GM21737 (cell line): ENCODE measurements at regions not wholly inside any gene's neighbourhood (a gene's known extent, or its start where the extent isn't known, plus 50 kb on each side); places are given as distances from the start of the nearest gene placed in this dataset.
"Not testable (repeated sequence)": the region's sequence is repeated elsewhere in the genome, so short reads cannot be mapped to it uniquely, and the experiment has no call there.

Source experiments
- ATAC-seq: cut with Tn5 transposase; IDR thresholded peaks from one replicate; pipeline ENCODE4 v1.9.1; 2021; ENCODE audit warnings: mild to moderate bottlenecking, moderate library complexity; ENCODE audit not compliant: unreplicated experiment

DNA sequence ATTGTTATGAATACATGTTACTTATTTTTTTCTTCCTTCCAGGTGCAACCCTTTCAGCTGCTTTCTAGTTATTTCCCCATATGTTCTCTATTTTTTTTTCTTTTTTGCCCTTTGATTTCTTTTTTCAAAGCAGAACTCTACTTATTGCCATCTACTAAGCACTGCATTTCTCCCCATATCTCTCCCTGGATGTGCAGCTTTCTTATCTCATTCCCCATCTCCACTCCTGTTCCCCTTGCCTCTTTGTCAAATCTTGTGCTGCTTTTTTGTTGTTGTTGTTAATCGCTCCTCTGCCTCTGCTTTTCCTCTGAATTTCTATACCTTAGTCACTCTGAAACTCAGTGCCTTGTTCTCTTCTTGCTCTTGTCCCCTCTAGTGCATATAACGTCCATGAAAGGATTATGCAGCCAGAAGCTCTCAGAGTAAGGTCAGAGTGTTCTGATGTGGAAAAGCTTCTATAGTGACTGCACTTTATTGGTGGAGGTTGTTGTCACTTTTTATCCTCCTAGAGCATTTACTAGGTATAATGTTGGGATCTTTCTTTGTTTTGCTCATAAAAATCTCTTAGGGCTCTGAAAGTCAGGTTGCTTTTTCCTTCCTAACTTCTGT, 51.1 kb upstream of the JADE1 start:
- no peak for ATAC-seq

DNA sequence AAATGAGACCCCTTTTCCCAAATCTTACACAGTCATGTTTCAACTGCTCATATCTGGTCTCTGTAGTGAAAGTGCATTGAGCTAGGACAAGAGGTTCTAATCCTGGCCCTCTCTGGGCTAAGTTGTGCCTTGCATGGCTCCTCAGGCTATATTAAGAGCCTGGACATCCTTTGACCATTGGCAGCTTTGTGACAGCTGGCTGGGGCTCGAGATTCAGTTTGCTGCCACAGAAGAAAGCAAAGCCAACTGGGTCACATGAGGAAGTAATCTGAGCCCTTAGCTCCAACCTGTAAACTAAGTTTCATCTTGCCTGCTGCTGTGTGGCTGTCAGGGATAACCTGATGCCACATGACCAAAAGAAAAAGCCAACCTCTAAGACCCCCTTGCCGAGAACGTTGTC, 51.8 kb upstream of the JADE1 start:
- ATAC-seq: no peak

DNA sequence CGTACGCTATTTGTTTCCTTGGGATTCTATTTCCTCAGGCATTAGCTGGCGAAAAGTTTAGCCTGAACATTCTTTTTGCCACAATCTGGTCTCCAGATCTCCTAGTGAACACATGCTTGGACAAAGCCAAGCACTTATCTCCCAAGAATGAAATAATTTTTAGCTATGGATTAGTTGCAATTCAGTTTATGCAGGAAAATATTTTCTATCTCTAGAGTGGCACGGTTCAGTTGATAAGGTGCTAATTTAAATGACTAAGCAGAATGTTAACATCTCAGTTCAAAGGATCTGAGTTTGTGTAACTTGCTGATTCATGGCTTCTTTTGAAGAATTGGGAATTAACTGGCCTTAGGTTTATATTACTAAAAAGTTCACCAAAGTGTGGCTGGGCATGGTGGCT, 58.1 kb upstream of the JADE1 start:
- no peak for ATAC-seq

DNA sequence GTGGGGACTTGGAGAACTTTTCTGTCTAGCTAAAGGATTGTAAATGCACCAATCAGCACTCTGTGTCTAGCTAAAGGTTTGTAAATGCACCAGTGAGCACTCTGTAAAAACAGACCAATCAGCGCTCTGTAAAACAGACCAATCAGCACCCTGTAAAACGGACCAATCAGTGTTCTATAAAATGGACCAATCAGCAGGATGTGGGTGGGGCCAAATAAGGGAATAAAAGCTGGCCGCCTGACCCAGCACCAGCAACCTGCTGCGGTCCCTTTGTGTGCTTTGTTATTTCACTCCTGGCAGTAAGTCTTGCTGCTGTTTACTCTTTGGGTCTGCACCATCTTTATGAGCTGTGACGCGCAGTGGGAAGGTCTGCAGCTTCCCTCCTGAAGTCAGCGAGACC, 67.8 kb upstream of the JADE1 start:
- not testable (repeated sequence) for ATAC-seq

DNA sequence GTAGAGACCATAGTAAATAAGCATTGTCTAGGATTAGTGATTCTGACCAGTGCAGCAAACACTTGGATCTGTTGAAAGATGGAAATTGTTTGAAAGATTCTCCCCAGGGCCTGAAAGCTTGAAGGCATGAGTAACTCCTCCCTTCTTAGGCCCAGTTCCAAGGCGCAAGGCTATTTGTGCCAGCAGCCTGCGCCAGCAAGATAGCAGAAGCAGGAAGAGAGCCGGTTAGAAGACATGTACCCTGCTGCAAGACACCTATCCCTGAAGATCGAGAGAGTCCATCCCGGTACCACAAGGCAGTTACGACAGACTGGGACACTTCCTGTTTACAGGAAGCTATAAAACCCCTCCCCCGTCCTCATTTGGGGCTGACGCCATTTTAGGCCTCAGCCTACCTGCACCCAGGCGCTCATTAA, 72.4 kb upstream of the JADE1 start:
- ATAC-seq: no peak

DNA sequence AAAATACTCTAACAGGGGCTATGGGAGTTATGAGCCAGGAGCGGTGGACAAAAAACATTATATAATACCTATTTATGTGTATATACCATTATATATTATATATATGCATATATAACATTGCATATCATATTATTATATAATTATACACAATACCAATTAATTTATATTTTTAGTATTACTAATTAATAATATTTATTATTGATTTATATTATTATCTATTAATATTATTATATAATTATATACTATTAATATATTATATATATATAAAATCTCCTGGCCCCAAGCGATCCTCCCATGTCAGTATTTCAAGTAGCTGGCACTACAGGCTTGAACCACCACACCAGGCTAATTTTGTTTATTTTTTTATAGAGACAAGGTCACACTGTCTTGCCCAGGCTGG, 73.8 kb upstream of the JADE1 start:
- no peak for ATAC-seq

DNA sequence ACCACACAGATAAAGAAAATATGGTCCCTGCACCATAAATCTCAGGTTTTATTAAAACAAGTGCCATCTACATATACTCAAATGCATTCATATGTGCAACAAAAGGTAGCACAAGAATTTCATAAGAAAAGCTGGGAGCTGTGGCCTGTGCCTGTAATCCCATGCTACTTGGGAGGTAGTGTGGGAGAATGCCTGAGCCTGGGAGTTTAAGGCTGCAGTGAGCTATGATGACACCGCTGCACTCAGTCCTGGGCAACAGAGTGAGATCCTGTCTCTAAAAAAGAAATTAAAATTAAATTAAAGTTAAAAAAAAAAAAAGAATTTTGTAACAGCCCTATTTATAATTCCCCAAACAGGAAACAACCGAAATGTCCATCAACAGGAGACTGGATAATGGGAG, 81.3 kb upstream of the JADE1 start:
- ATAC-seq: no peak

DNA sequence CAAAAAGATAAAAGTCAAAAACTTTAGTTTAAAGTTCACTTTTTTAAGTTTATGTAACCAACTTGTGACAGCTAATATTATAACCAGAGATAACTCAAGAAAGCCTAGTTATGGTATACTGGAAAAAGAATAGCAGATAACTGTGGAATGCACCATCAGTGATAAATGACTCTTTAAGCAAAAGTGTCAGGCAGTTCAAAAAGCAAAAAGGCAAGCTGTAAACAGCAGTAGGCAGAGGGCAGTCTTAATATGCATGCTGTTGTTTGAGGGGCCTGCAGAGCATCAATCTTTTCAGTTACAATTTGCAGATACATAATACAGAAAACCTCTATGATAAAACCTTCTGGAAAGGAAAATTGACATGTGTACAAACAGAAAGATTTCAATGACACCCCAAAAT, 81.8 kb upstream of the JADE1 start:
- ATAC-seq: no peak

DNA sequence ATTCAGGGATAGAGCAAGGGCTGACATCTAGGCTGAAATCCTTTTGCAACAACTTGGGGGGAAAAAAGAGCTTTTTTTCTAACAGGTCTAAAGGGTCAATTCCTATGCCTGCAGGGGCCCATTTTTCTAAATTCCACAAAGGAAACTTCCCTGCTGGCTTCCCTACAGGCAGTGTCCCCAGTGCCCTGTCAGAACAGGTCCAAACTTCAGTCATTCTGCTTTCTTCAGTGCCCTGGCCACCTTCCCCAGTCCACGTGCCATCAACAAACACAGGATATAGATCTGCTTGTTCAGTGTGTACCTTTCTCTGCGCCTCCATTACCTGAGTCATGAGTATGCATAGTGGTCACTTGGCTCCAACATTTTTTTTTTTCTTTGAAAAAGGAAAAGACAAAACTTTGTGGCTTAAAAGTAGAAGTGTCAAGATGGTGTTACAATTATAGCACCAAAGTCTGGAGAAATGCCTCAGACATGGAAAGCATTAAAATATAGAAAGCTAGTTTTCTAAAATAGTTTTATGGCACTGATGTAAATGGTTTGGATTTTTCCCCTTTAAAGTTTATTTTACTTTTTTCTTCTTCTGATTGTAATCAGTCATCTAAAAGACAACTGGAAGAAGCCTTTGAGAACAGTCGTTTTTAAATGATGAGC, 84.0 kb upstream of the JADE1 start:
- ATAC-seq: no peak

DNA sequence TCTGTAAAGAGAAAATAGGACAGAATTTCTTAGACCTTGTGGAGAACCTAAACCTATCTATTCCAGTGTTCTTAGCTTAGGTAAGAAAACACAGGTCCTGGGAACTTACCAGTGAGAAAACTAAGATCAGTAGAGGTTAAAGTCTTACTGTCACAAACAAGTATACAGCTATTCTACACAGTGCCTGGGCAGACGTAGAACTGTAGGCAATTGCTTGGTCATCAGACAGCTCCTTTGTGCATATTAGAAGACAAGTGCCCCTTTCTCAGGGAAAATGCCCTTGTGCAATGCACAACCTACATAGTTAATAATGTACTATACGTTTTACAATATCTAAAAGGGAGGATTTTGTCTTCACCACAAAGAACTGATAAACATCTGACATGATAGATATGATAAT, 86.6 kb upstream of the JADE1 start:
- ATAC-seq: no peak

DNA sequence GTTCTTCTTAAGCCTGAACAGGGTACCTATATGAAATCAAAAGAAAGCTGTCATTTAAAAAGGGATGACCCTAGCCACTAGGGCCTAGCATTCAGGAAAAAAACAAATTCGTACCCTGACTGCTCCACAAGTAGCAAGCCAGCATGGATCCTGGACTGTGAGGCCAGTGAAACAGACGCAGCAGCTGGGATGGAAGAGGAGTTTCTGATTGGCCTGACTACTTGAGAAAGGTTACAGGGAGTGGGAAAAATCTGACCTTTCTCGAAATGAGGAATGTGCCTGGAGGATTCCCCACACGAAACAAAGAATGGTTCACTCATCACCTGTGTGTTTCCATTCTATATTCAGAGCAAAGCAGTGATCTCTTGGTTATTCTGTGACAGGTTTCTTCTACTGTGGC, 87.6 kb upstream of the JADE1 start:
- no peak for ATAC-seq

DNA sequence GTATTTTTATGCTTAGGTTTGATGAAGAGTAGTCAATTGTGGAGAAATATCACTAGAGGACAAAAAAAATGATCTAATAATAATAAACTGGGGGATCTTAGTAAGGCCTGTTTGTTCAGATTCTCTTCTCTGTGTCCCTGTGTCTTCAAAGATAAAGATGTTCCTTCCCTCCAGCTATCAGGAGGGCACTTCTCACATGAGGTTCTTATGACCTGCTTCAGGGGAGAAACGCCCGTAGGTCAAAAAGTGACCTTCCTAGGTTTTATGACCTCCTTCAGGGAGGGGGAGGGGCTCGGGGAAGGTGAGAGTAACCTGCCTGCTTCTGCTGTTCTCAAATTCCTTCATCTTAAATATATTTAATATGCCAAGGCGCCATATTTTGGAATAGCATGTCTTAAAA, 89.2 kb upstream of the JADE1 start:
- ATAC-seq: no peak

DNA sequence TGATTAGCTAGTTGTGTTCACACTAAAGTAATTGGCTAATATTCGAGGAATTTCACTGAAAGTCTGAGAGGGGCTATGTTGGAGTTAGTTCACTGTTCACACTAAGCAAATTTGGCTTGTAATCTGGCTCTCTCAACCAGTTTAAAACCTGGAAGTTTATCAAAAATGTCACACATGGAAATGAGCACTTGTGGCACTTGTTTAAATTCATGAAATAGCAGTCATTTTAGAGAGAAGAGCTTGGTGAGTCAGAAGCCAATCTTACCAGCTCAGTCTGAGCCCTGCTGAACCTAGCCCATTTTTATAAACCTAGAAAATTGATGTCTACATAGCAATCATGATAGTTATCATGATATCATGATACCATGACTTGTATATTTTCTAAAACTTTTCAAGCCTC, 90.7 kb upstream of the JADE1 start:
- no peak for ATAC-seq

DNA sequence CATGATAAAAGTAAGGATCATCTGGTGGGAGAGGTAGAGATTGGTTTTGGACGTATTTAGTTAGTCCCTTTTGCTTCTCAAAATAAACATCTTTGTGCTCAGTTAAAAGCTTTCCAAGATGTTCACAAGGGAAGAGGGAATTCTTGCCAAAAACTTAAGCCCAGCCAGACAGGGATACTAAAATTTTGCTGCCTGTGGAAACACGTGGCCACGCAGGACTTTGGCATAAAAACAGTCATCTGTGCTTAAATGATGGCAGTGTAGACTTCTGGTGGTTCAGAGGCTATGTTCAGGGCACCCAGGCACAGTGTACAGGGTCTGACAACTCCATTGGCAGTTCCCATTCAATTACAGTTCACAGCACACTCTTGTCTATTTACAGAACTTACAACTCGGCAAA, 93.2 kb upstream of the JADE1 start:
- no peak for ATAC-seq

DNA sequence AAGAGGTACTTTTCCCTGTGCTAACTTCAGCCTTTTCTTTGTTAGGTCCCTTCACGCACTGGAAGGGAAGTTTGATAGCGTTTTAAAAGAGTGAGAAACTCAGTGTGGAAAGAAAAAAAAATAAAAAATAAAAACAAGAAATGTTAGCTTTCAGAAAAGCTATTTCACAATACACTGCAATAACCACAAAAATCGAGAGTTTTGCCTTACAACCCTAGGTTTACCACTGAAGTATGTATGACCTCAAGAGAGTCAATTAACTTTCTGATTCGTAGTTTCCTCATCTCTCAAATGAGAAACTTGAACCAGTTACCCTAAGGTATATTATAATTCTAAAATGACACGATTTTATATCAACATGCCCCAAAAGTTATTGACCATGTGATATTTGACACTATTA, 93.9 kb upstream of the JADE1 start:
- ATAC-seq: no peak

DNA sequence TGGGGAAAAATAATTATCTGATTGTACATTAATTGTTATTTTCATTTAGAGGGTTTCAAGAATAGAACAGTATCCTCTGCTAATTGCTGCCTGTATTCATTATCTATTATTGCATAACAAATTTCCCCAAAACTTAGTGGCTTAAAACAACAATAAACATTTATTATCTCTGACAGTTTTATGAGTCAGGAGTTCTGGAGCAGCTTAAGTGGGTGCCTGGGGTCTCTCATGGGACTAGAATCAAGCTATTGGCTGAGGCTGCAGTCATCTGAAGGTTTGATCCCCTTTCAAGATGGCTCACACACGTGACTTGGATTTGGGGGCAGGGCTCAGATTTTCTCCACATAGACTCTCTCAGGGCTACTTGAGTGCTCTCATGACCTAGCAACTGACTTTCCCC, 98.1 kb upstream of the JADE1 start:
- no peak for ATAC-seq

DNA sequence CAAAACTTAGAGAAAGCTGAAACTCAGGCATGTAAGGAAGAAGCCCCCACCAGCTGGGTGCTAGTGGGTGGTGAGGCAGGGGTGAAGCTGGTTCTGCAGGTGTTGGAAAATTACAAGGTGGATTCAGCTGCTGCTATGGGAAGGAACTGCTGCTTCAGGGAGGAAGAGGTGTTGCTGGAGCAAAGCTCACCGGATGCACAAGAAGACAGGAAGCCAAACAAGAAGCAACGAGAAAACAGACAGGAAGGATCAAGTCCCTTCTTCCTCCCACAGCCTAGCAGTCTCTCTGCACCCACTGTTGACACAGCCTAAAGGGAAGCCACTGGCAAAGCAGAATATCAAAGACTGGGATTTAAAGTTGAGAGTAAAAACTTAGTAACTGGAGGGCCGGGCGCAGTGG, 100.2 kb upstream of the JADE1 start:
- no peak for ATAC-seq

DNA sequence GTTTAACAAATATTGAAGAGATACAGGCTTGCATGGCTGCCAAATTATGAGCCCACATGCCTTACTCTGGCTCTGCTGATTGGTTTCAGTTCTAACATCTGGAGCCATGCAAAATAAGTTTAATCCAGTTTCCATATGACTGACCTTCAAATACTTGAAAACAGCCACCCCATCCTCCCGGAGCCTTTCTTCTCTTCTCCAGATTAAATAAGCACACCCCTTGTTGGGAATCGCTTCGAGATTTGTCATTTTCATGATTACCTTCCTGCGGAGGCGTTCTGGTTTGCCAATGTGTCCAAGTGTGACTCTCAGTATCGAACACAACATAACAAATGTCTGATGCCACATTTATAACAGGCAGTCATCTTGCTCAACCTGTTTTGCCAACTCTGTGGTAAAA, 101.6 kb upstream of the JADE1 start:
- no peak for ATAC-seq

DNA sequence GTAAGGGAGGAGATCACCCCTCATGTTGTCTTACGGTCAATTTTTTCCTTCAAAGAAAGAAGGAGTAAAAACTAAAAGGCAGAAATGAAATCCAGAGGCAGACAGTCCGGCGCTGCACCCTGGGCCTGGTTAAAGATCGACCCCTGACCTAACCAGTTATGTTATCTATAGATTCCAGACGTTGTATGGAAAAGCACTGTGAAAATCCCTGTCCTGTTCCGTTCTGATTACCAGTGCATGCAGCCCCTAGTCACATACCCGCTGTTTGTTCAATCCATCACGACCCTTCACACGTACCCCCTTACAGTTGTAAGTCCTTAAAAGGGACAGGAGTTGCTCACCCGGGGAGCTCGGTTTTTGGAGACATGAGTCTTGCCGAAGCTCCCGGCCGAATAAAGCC, 105.6 kb upstream of the JADE1 start:
- ATAC-seq: no peak

DNA sequence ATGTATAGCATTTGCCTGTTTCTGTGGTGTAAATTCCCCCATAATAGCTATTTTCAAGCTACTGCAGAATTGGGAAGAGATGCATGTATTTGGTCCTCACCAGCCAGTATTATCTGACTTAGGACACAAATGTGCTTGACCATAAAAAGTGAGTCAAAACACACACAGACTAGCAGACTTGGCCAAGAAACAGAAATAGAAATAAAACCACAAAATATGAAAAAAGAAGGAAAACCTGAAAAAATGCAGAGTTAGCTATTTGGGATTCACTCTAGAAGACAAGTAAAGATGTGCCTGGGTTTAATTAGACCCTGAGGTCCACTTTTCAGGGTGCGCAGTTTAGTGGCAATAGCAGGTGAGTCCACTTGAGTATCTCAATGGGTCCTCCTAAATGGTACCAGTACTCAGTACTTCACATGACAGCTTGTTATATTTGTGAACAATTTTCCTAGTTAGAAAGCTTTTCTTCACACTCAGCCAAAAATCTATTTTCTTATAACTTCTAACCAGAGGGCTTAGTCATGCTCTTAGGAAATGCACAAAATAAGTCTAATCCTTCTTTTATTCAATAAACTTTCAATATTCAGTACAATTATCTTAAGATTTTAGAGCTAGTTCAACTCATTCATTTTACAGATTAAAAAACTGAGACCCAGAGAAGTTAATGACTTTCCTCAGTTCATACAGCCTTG, 108.7 kb upstream of the JADE1 start:
- ATAC-seq: no peak

DNA sequence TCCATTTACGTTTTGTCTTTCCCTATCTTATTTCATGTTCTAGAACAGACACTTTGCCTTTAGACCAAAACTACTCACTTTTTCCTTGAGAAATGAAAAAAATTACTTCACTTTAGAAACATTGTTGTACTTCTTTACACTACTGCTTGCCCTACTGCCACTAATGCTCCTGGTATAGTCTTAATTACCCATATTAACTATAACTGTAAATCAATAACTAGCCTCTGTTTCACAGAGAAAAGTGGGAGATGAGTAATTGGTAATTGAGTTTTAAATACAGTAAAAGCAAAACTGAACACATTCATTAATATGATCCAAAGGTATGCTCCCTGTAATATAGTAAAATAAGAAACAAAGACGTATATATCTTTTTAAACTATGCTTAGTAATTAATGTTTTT, 111.1 kb upstream of the JADE1 start:
- no peak for ATAC-seq

DNA sequence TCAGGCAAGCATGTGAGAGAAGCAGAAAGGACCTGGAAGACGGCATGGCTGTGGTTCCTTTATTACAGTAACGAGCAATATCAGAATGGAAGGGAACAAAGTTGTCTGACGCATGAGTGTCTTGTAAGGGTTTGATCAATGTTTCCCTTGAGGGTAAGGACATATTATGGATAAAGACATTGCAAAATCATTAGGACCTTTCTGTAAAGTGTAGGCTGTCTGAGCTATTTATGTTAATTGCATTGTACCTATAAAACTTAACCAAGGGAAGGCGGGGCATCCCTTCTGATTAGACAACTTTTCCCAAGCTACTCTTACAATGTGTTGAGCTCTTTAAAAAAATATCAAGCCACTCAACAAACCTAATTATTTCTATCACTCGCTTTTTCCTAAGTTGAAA, 112.2 kb upstream of the JADE1 start:
- no peak for ATAC-seq

DNA sequence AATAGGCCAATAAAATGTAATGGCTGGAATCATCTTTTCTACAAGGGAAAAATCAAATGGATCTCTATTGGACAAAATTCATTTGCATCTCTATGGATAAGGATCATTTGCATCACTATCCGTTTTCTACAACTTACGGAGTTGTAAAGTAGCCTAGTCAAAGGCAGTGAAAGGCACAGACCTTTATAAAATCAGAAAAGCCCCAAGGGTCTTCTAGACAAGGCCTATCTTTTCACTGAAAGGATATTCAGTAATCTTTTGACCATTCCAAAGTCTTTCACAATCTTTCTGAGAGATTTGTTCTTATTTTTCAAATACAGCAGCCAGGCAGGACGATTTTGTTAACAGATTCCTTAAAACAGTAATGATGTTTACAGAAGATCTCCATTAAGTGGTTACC, 119.5 kb upstream of the JADE1 start:
- no peak for ATAC-seq
